Right lobe of liver (tissue), 4 donors: ENCODE measurements at regions not wholly inside any gene's neighbourhood (a gene's known extent, or its start where the extent isn't known, plus 50 kb on each side); places are given as distances from the start of the nearest gene placed in this dataset.

Experiments
- CTCF ChIP-seq, 4 donors: fragments of 200-600 bp in 3 of 4; fragments of 450-650 bp in 1 of 4; IDR thresholded peaks; one replicate each; pipeline versions ENCODE4 v1.5.1 to v1.8.0; 2016 to 2022; ENCODE audit warnings: antibody characterized with exemption in 4 of 4, mild to moderate bottlenecking in 2 of 4
- POLR2A ChIP-seq: fragments of 450-650 bp; IDR thresholded peaks from one replicate; pipeline ENCODE4 v1.6.1; 2017; ENCODE audit warnings: antibody characterized with exemption, mild to moderate bottlenecking
- donor health status: DM: no; HTN: no; CAD: no.
- donor health status: DM: no; HTN: no; CAD: no.
- donor health status: DM: no; HTN: yes; CAD: no.

- TF ChIP-seq CTCF (IDR thresholded peaks at IDR 0.05): no peak
- no peak for TF ChIP-seq POLR2A
These were observed 107.9 kb upstream of the GRAMD2B start for GRCh38 chr5:126315341-126315740.
